GM12864 (cell line): ENCODE measurements at regions not wholly inside any gene's neighbourhood (a gene's known extent, or its start where the extent isn't known, plus 50 kb on each side); places are given as distances from the start of the nearest gene placed in this dataset.

ENCODE experiments used
- DNase-seq: peaks from one replicate; pipeline ENCODE4 v3.0.0-alpha.2; 2011; ENCODE audit warnings: low read depth
- H3K4me3 ChIP-seq: 2 replicates; pipeline ENCODE4 v1.5.1; 2011; ENCODE audit warnings: mild to moderate bottlenecking, low read depth, low read length, control low read depth
- CTCF ChIP-seq: IDR thresholded peaks from 2 replicates; pipeline ENCODE4 v1.5.1; 2011; ENCODE audit warnings: low read depth, mild to moderate bottlenecking, moderate library complexity, low read length, control low read depth, inconsistent platforms; ENCODE audit errors: missing control alignments

GRCh38 chr6:169979873-169980432, 228.5 kb downstream of the ERMARD start:
- TF ChIP-seq CTCF: no peak
- H3K4me3 ChIP-seq: no peak overlapping the region
- no peak for DNase-seq

DNA sequence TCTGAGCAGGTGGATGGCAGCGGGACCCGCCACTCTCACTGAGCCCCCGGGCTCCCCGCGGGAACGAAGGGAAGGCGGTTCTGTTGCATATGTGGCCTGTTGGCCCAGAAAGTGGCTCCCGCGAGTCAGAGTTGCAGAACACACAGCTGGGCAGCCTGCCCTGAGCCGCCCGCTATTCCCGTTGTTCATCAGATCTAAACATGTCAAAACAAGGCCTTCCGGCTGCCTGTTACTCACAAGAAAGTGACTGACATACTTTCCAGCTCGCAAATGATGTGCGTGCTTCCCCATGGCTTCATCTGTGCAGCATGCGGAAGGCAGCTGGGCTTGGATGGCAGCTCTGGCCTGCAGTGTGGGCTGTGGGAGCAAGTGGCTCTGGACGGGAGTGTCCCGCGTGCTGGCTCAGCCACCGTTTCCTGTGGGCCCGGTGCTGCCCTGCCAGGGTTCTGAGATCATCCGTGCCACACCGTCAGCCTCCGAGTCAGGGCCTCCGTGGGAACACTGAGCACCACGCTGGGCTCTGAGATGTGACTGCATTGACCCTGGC, 227.3 kb downstream of the ERMARD start:
- no peak for TF ChIP-seq CTCF
- no peak overlapping the region for H3K4me3 ChIP-seq
- DNase-seq: no peak

GRCh38 chr6:169977434-169978265, 226.2 kb downstream of the ERMARD start:
- DNase-seq: no peak
- no peak overlapping the region for H3K4me3 ChIP-seq
- no peak for TF ChIP-seq CTCF

- no peak overlapping the region for H3K4me3 ChIP-seq
- no peak for TF ChIP-seq CTCF
- DNase-seq: no peak
Observed at GRCh38 chr6:169976301-169977081, 225.1 kb downstream of the ERMARD start.

- H3K4me3 ChIP-seq: no peak overlapping the region
- TF ChIP-seq CTCF: no peak
- no peak for DNase-seq
Observed at GRCh38 chr6:169975701-169976100, 224.3 kb downstream of the ERMARD start.

GRCh38 chr6:169975286-169975685, 223.9 kb downstream of the ERMARD start:
- H3K4me3 ChIP-seq: no peak overlapping the region
- no peak for TF ChIP-seq CTCF
- no peak for DNase-seq
